K562 (cell line): ENCODE measurements at regions not wholly inside any gene's neighbourhood (a gene's known extent, or its start where the extent isn't known, plus 50 kb on each side); places are given as distances from the start of the nearest gene placed in this dataset.

ENCODE experiments used
- ATAC-seq: fragments of 200-7000 bp; cut with Tn5 transposase; 3 replicates; pipeline ENCODE4 v1.9.1; 2020; ENCODE audit warnings: moderate library complexity
- BruUV-seq: library from RNA; stranded (reverse); fragments of 400-500 nt; replicated peaks from 2 replicates; lab custom pipeline; 2021; lab: Mats Ljungman, UMichigan
- CTCF ChIA-PET: fragments of 300-600 bp; formaldehyde crosslinking; extraction: SDS; loops from one replicate; lab custom pipeline; 2021; ENCODE audit warnings: low intra/inter-chr PET ratio; lab: Yijun Ruan, JAX
- POLR2A ChIA-PET: fragments of 300-600, 350-650 bp; sonication (Branson Sonifier 250); formaldehyde crosslinking; extraction: SDS; loops from one replicate; lab custom pipeline; 2021; ENCODE audit warnings: antibody characterized with exemption, inconsistent platforms; lab: Yijun Ruan, JAX
- DNase-seq, 4 experiments: peaks; one replicate each; pipeline versions ENCODE4 v3.0.0 to v3.0.0-alpha.2; 2011 to 2018; ENCODE audit warnings: low spot score in 3 of 4, mixed read lengths in 3 of 4; ENCODE audit errors: extremely low read depth in 1 of 4
- FAIRE-seq: peaks from 2 replicates; lab custom pipeline; 2011; peaks lifted over from hg19 to GRCh38; lab: Jason Lieb, UNC
- H2AFZ ChIP-seq: 2 replicates; pipeline ENCODE4 v1.6.0; 2011; ENCODE audit warnings: low read depth, low read length, control low read depth, inconsistent platforms
- H3K27ac ChIP-seq: fragments of 200-600 bp; 3 replicates; pipeline ENCODE4 v1.8.0; 2011; ENCODE audit warnings: low read depth, mild to moderate bottlenecking, control low read depth, inconsistent platforms, low read length, moderate library complexity, mixed read lengths; ENCODE audit errors: extremely low read depth
- H3K27me3 ChIP-seq, 2 experiments: fragments of 300-600 bp in 1 of 2; 2 replicates in 1 of 2; 3 replicates in 1 of 2; pipeline versions ENCODE4 v1.6.0 to v1.8.0; 2011; ENCODE audit warnings: inconsistent platforms in 2 of 2, low read length in 2 of 2, mild to moderate bottlenecking in 1 of 2, mixed read lengths in 1 of 2, moderate library complexity in 1 of 2; ENCODE audit not compliant: control insufficient read depth in 2 of 2, insufficient read depth in 2 of 2
- H3K36me3 ChIP-seq: fragments of 300-600 bp; 3 replicates; pipeline ENCODE4 v1.8.0; 2011; ENCODE audit warnings: mild to moderate bottlenecking, low read length, inconsistent platforms; ENCODE audit not compliant: control insufficient read depth, insufficient read depth
- H3K4me1 ChIP-seq, 2 experiments: fragments of 200-600 bp in 1 of 2; replicated peaks in 1 of 2; 2 replicates in 1 of 2; 3 replicates in 1 of 2; pipeline versions ENCODE4 v1.5.1 to v1.8.0; 2011; ENCODE audit warnings: inconsistent platforms in 2 of 2, low read length in 2 of 2, mild to moderate bottlenecking in 1 of 2, mixed read lengths in 1 of 2, moderate library complexity in 1 of 2; ENCODE audit not compliant: control insufficient read depth in 2 of 2, insufficient read depth in 2 of 2
- H3K4me2 ChIP-seq: 2 replicates; pipeline ENCODE4 v1.6.1; 2011; ENCODE audit warnings: low read length, control low read depth, inconsistent platforms, mixed read lengths; ENCODE audit not compliant: insufficient read depth
- H3K4me3 ChIP-seq: fragments of 200-600 bp; sonication (generic), shearing (Covaris generic); 2 replicates; pipeline ENCODE4 v1.5.1; 2016; ENCODE audit warnings: control low read depth, inconsistent platforms
- H3K79me2 ChIP-seq: fragments of 200-600 bp; 3 replicates; pipeline ENCODE4 v1.8.0; 2011; ENCODE audit warnings: low read length, inconsistent platforms; ENCODE audit not compliant: control insufficient read depth, insufficient read depth
- H3K9ac ChIP-seq, 2 experiments: 2 replicates each; pipeline versions ENCODE4 v1.6.0 to v1.6.1; 2011; ENCODE audit warnings: low read depth in 2 of 2, low read length in 2 of 2, control low read depth in 1 of 2, inconsistent platforms in 1 of 2, mild to moderate bottlenecking in 1 of 2, mixed read lengths in 1 of 2; ENCODE audit not compliant: insufficient read depth in 1 of 2
- H3K9me1 ChIP-seq: one replicate; pipeline ENCODE4 v1.6.0; 2011; ENCODE audit warnings: inconsistent platforms, mild to moderate bottlenecking, low read length, moderate library complexity; ENCODE audit not compliant: control insufficient read depth, insufficient read depth
- H3K9me3 ChIP-seq: replicated peaks from 2 replicates; pipeline ENCODE4 v1.5.1; 2011; ENCODE audit warnings: low read depth, low read length, inconsistent platforms; ENCODE audit not compliant: control insufficient read depth, insufficient read depth
- H4K20me1 ChIP-seq: replicated peaks from 2 replicates; pipeline ENCODE4 v1.6.1; 2011; ENCODE audit warnings: low read length, inconsistent platforms, mixed read lengths; ENCODE audit not compliant: control insufficient read depth, insufficient read depth
- ETV1 ChIP-seq: fragments of 450-650 bp; conservative IDR thresholded peaks from 2 replicates; pipeline ENCODE4 v1.6.1; 2016; ENCODE audit warnings: missing genetic modification characterization, control low read depth, low read depth, missing compliant biosample characterization
- NFIC ChIP-seq: fragments of 450-650 bp; IDR thresholded peaks from 2 replicates; pipeline ENCODE4 v1.6.1; 2017; ENCODE audit warnings: mild to moderate bottlenecking, inconsistent platforms
- RAD21 ChIP-seq, 2 experiments: fragments of 250-450 bp in 1 of 2; fragments of 450-650 bp in 1 of 2; sonication (Bioruptor Pico) in 1 of 2; formaldehyde crosslinking in 1 of 2; IDR thresholded peaks in 1 of 2; conservative IDR thresholded peaks in 1 of 2; 2 replicates each; pipeline versions ENCODE4 v1.4.0 to v1.8.0; 2020 to 2022; ENCODE audit warnings: mild to moderate bottlenecking in 2 of 2, moderate library complexity in 1 of 2
- RB1 ChIP-seq: fragments of 450-650 bp; IDR thresholded peaks from 2 replicates; pipeline ENCODE4 v1.6.1; 2017; ENCODE audit warnings: low read depth, mild to moderate bottlenecking
- SMARCE1 ChIP-seq: fragments of 450-650 bp; IDR thresholded peaks from 2 replicates; pipeline ENCODE4 v1.7.1; 2016; ENCODE audit warnings: mild to moderate bottlenecking
- TCF3 ChIP-seq: sonication (generic); formaldehyde crosslinking; IDR thresholded peaks from 2 replicates; pipeline ENCODE4 v1.4.0; 2020; ENCODE audit warnings: mild to moderate bottlenecking, missing genetic modification reagents
- ZSCAN32 ChIP-seq: fragments of 450-650 bp; formaldehyde crosslinking; IDR thresholded peaks from 2 replicates; pipeline ENCODE4 v1.4.0; 2020; ENCODE audit warnings: mild to moderate bottlenecking, moderate library complexity
- WGBS: fragments of 100-300 bp; shearing (Covaris generic); methylation state at CpG from one replicate; pipeline ENCODE4 v1.1.6; 2016; ENCODE audit warnings: low coverage, mixed read lengths; ENCODE audit not compliant: insufficient coverage; ENCODE audit errors: missing lambda C conversion rate; 5-methylcytosine and 5-hydroxymethylcytosine counted together
- in situ Hi-C: fragments of 300-500 bp; cut with MboI; formaldehyde crosslinking; loops from 4 replicates; pipeline ENCODE4 v1.15.0; 2018; ENCODE audit warnings: inconsistent platforms, mixed read lengths
- intact Hi-C: fragments of 100-400 bp; cut with micrococcal nuclease; formaldehyde crosslinking; loops from 2 replicates; pipeline ENCODE4 v1.14.2; 2022
- TF ChIP-seq, protein P1 (sequence below): fragments of 450-650 bp; formaldehyde crosslinking; IDR thresholded peaks from 2 replicates; pipeline ENCODE4 v1.4.0; 2022; ENCODE audit warnings: missing genetic modification characterization
- TF ChIP-seq, protein P2 (sequence below), 3 experiments: IDR thresholded peaks in 2 of 3; conservative IDR thresholded peaks in 1 of 3; 2 replicates each; pipeline ENCODE4 v1.5.1; 2011 to 2012; ENCODE audit warnings: low read length in 3 of 3, mild to moderate bottlenecking in 3 of 3, control low read depth in 2 of 3, improper control_type of control experiment in 1 of 3, inconsistent platforms in 1 of 3, low read depth in 1 of 3, mixed read lengths in 1 of 3, moderate library complexity in 1 of 3; ENCODE audit not compliant: insufficient read depth in 2 of 3
- TF ChIP-seq, protein P3 (sequence below): fragments of 450-650 bp; IDR thresholded peaks from 2 replicates; pipeline ENCODE4 v1.6.1; 2016; ENCODE audit warnings: low read depth

DNA sequence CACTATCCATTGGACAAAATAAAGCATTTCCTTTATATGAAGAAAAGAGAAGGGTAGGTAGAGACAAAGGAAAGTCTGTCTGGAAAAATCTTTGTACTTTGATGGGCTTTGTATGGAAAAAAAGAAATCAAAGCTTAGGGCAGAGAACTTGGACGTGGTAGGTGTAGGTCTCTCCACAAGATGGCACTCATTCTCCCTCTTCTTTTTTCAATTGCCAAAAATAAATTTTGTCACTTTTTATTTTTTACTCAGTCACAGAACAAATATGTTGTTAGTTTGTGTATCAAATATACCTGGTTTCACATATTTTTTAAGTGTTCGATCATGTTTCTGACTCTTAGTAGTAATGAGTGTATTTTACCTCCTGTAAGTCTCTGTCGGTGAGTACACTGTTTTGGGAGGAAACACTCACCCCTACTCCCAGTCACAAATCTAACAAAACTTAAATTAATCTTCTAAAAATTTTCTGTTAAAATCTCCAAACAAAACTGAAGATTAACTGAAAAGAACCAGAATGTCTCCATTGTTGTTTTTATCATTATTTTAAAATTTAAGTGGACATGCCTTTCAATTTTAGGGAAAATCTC lies 415.8 kb upstream of the GOLIM4 start:
- Histone ChIP-seq H3K79me2 (no peaks in the 10 kb centered on the region), H3K27ac (no peak overlapping the region), H3K9me1 (no peaks in the 10 kb centered on the region), H3K9me3 (no peaks in the 10 kb centered on the region), H3K27me3 (no peaks in the 10 kb centered on the region), H2AFZ (no peak overlapping the region), H4K20me1 (no peaks in the 10 kb centered on the region), H3K4me3 (no peak overlapping the region), H3K4me2 (no peak overlapping the region), H3K9ac (no peak overlapping the region), H3K36me3 (no peaks in the 10 kb centered on the region), H3K4me1 (no peaks in the 10 kb centered on the region)
- in situ Hi-C loops (no loop called here), intact Hi-C loops (no loop called here)
- 2% methylated on average over 3 of the region's 3 CpGs for WGBS
- ChIA-PET CTCF (no interaction called here), POLR2A (no interaction called here)
- BruUV-seq = no TSS peak
- no peak for FAIRE-seq
- TF ChIP-seq ETV1 (tag) (no peak), RB1 (no peak), TCF3 (CRISPR knock-in tag) (no peak), RAD21 (CRISPR knock-in tag; conservative IDR thresholded peaks at IDR 0.05 in 1 of 2, IDR thresholded peaks at IDR 0.05 in 1 of 2) (peak in 1 of 2 experiments; percentile 16; a peak in 1 of 4 replicates), ZSCAN32 (CRISPR knock-in tag) (no peak), NFIC (no peak), SMARCE1 (no peak)
- TF ChIP-seq, protein P1, sequence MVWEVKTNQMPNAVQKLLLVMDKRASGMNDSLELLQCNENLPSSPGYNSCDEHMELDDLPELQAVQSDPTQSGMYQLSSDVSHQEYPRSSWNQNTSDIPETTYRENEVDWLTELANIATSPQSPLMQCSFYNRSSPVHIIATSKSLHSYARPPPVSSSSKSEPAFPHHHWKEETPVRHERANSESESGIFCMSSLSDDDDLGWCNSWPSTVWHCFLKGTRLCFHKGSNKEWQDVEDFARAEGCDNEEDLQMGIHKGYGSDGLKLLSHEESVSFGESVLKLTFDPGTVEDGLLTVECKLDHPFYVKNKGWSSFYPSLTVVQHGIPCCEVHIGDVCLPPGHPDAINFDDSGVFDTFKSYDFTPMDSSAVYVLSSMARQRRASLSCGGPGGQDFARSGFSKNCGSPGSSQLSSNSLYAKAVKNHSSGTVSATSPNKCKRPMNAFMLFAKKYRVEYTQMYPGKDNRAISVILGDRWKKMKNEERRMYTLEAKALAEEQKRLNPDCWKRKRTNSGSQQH (CRISPR knock-in tag) = no peak
- TF ChIP-seq, protein P2, sequence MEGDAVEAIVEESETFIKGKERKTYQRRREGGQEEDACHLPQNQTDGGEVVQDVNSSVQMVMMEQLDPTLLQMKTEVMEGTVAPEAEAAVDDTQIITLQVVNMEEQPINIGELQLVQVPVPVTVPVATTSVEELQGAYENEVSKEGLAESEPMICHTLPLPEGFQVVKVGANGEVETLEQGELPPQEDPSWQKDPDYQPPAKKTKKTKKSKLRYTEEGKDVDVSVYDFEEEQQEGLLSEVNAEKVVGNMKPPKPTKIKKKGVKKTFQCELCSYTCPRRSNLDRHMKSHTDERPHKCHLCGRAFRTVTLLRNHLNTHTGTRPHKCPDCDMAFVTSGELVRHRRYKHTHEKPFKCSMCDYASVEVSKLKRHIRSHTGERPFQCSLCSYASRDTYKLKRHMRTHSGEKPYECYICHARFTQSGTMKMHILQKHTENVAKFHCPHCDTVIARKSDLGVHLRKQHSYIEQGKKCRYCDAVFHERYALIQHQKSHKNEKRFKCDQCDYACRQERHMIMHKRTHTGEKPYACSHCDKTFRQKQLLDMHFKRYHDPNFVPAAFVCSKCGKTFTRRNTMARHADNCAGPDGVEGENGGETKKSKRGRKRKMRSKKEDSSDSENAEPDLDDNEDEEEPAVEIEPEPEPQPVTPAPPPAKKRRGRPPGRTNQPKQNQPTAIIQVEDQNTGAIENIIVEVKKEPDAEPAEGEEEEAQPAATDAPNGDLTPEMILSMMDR (IDR thresholded peaks at IDR 0.05 in 2 of 3, conservative IDR thresholded peaks at IDR 0.05 in 1 of 3; ENCODE audit: insufficient read depth in 2 of 3, low read depth in 1 of 3, low read length in 3 of 3) = peak in 1 of 3 experiments; percentile 6; a peak in 1 of 6 replicates
- TF ChIP-seq, protein P3, sequence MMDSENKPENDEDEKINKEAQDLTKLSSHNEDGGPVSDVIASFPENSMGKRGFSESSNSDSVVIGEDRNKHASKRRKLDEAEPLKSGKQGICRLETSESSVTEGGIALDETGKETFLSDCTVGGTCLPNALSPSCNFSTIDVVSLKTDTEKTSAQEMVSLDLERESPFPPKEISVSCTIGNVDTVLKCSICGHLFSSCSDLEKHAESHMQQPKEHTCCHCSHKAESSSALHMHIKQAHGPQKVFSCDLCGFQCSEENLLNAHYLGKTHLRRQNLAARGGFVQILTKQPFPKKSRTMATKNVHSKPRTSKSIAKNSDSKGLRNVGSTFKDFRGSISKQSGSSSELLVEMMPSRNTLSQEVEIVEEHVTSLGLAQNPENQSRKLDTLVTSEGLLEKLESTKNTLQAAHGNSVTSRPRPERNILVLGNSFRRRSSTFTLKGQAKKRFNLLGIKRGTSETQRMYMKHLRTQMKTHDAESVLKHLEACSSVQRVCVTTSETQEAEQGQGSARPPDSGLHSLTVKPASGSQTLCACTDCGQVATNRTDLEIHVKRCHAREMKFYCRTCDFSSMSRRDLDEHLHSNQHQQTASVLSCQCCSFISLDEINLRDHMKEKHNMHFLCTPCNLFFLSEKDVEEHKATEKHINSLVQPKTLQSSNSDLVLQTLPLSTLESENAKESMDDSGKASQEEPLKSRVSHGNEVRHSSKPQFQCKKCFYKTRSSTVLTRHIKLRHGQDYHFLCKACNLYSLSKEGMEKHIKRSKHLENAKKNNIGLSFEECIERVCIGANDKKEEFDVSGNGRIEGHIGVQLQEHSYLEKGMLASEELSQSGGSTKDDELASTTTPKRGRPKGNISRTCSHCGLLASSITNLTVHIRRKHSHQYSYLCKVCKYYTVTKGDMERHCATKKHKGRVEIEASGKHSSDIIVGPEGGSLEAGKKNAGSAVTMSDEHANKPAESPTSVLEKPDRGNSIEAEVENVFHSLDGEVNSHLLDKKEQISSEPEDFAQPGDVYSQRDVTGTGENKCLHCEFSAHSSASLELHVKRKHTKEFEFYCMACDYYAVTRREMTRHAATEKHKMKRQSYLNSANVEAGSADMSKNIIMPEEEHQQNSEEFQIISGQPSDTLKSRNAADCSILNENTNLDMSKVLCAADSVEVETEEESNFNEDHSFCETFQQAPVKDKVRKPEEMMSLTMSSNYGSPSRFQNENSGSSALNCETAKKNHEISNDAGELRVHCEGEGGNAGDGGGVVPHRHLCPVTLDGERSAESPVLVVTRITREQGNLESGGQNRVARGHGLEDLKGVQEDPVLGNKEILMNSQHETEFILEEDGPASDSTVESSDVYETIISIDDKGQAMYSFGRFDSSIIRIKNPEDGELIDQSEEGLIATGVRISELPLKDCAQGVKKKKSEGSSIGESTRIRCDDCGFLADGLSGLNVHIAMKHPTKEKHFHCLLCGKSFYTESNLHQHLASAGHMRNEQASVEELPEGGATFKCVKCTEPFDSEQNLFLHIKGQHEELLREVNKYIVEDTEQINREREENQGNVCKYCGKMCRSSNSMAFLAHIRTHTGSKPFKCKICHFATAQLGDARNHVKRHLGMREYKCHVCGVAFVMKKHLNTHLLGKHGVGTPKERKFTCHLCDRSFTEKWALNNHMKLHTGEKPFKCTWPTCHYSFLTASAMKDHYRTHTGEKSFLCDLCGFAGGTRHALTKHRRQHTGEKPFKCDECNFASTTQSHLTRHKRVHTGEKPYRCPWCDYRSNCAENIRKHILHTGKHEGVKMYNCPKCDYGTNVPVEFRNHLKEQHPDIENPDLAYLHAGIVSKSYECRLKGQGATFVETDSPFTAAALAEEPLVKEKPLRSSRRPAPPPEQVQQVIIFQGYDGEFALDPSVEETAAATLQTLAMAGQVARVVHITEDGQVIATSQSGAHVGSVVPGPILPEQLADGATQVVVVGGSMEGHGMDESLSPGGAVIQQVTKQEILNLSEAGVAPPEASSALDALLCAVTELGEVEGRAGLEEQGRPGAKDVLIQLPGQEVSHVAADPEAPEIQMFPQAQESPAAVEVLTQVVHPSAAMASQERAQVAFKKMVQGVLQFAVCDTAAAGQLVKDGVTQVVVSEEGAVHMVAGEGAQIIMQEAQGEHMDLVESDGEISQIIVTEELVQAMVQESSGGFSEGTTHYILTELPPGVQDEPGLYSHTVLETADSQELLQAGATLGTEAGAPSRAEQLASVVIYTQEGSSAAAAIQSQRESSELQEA = no peak
- ATAC-seq = no peak
- DNase-seq = peak in 1 of 4 experiments; percentile 8
